GM23338 (cell line): ENCODE measurements at regions not wholly inside any gene's neighbourhood (a gene's known extent, or its start where the extent isn't known, plus 50 kb on each side); places are given as distances from the start of the nearest gene placed in this dataset.
"Not testable (repeated sequence)": the region's sequence is repeated elsewhere in the genome, so short reads cannot be mapped to it uniquely, and the experiment has no call there.

Experiments
- ATAC-seq: fragments of 200-7000 bp; cut with Tn5 transposase; 3 replicates; pipeline ENCODE4 v1.9.1; 2020
- DNase-seq: peaks from one replicate; pipeline ENCODE4 v3.0.0-alpha.2; 2015; ENCODE audit warnings: low spot score
- H2AFZ ChIP-seq: fragments of 200-600 bp; sonication (generic); 2 replicates; pipeline ENCODE4 v1.8.0; 2016; ENCODE audit warnings: antibody characterized with exemption, mild to moderate bottlenecking, moderate library complexity
- H3F3A ChIP-seq: fragments of 200-600 bp; sonication (generic); replicated peaks from 2 replicates; pipeline ENCODE4 v1.8.0; 2017; ENCODE audit warnings: antibody characterized with exemption, mixed run types, low read depth
- H3K27ac ChIP-seq: fragments of 200-600 bp; sonication (generic); 2 replicates; pipeline ENCODE4 v1.6.1; 2016; ENCODE audit warnings: low read depth
- H3K27me3 ChIP-seq: fragments of 200-600 bp; sonication (generic); 2 replicates; pipeline ENCODE4 v1.8.0; 2016; ENCODE audit warnings: mild to moderate bottlenecking, mixed run types, moderate library complexity; ENCODE audit not compliant: insufficient read depth
- H3K36me3 ChIP-seq: fragments of 200-600 bp; sonication (generic); 2 replicates; pipeline ENCODE4 v1.8.0; 2016; ENCODE audit warnings: mild to moderate bottlenecking; ENCODE audit not compliant: insufficient read depth
- H3K4me1 ChIP-seq: fragments of 200-600 bp; sonication (generic); 2 replicates; pipeline ENCODE4 v1.8.0; 2016; ENCODE audit warnings: mild to moderate bottlenecking, moderate library complexity; ENCODE audit not compliant: insufficient read depth
- H3K4me2 ChIP-seq: fragments of 200-600 bp; sonication (generic); 2 replicates; pipeline ENCODE4 v1.7.1; 2017; ENCODE audit warnings: mixed run types
- H3K4me3 ChIP-seq: fragments of 200-600 bp; sonication (generic); 2 replicates; pipeline ENCODE4 v1.6.1; 2016; ENCODE audit warnings: mixed run types
- H3K79me2 ChIP-seq: fragments of 200-600 bp; sonication (generic); replicated peaks from 2 replicates; pipeline ENCODE4 v1.8.0; 2017; ENCODE audit warnings: mild to moderate bottlenecking; ENCODE audit not compliant: insufficient read depth
- H3K9me2 ChIP-seq: fragments of 200-600 bp; sonication (generic); 2 replicates; pipeline ENCODE4 v1.8.0; 2017; ENCODE audit not compliant: insufficient read depth
- H4K20me1 ChIP-seq: fragments of 200-600 bp; sonication (generic); replicated peaks from 2 replicates; pipeline ENCODE4 v1.8.0; 2017; ENCODE audit warnings: mild to moderate bottlenecking; ENCODE audit not compliant: insufficient read depth
- H3K27ac Mint-ChIP-seq: 2 replicates; pipeline ENCODE4 v1.8.0; 2020; ENCODE audit warnings: inconsistent platforms, mild to moderate bottlenecking, moderate library complexity, mixed read lengths
- H3K27me3 Mint-ChIP-seq: 3 replicates; pipeline ENCODE4 v1.8.0; 2022; ENCODE audit warnings: low read depth, mild to moderate bottlenecking, moderate library complexity, mixed read lengths, inconsistent platforms; ENCODE audit not compliant: insufficient read depth, poor library complexity
- H3K36me3 Mint-ChIP-seq: 3 replicates; pipeline ENCODE4 v1.8.0; 2021; ENCODE audit warnings: low read depth, mild to moderate bottlenecking, inconsistent platforms, moderate library complexity, mixed read lengths
- H3K4me1 Mint-ChIP-seq: 3 replicates; pipeline ENCODE4 v1.8.0; 2020; ENCODE audit warnings: mild to moderate bottlenecking, inconsistent platforms, mixed read lengths
- H3K4me3 Mint-ChIP-seq: 3 replicates; pipeline ENCODE4 v1.8.0; 2021; ENCODE audit warnings: moderate library complexity, mild to moderate bottlenecking, inconsistent platforms, mixed read lengths
- H3K9me3 Mint-ChIP-seq: 3 replicates; pipeline ENCODE4 v1.8.0; 2020; ENCODE audit warnings: moderate library complexity, mild to moderate bottlenecking, inconsistent platforms, mixed read lengths
- CREB1 ChIP-seq: fragments of 250-450 bp; sonication (Bioruptor Pico); IDR thresholded peaks from 2 replicates; pipeline ENCODE4 v1.5.0; 2020; ENCODE audit warnings: low read depth, mild to moderate bottlenecking, moderate library complexity
- ZNF114 ChIP-seq: fragments of 250-450 bp; sonication (Bioruptor Pico); IDR thresholded peaks from 2 replicates; pipeline ENCODE4 v1.5.0; 2020; ENCODE audit warnings: mild to moderate bottlenecking, moderate library complexity
- TF ChIP-seq, protein P1 (sequence below): IDR thresholded peaks from 2 replicates; pipeline ENCODE4 v1.6.1; 2016; ENCODE audit warnings: antibody characterized with exemption

GRCh38 chr9:38807919-38808459, 88.1 kb upstream of the FAM240B start:
- not testable (repeated sequence) for H3K9me3 Mint-ChIP-seq, H2AFZ ChIP-seq, H3K36me3 ChIP-seq, ATAC-seq, H3K4me3 Mint-ChIP-seq, H3K4me1 Mint-ChIP-seq, H3K27me3 ChIP-seq, H4K20me1 ChIP-seq, DNase-seq, H3K79me2 ChIP-seq, H3F3A ChIP-seq, H3K4me2 ChIP-seq, H3K4me3 ChIP-seq, H3K4me1 ChIP-seq, H3K27me3 Mint-ChIP-seq, H3K36me3 Mint-ChIP-seq, H3K27ac ChIP-seq, H3K9me2 ChIP-seq, H3K27ac Mint-ChIP-seq

- Histone ChIP-seq H3K27me3 (no peaks in the 10 kb centered on the region), H3K36me3 (no peaks in the 10 kb centered on the region), H4K20me1 (no peaks in the 10 kb centered on the region), H3K4me3 (no peak overlapping the region), H3K27ac (no peak overlapping the region), H3K79me2 (no peaks in the 10 kb centered on the region), H3K4me2 (no peak overlapping the region), H3F3A (no peaks in the 10 kb centered on the region), H2AFZ (no peak overlapping the region), H3K9me2 (no peaks in the 10 kb centered on the region), H3K4me1 (no peaks in the 10 kb centered on the region)
- H3K27ac Mint-ChIP-seq = no peak overlapping the region
- ATAC-seq = no peak
- TF ChIP-seq ZNF114 (CRISPR knock-in tag) (no peak), CREB1 (CRISPR knock-in tag) (no peak)
- TF ChIP-seq, protein P1, sequence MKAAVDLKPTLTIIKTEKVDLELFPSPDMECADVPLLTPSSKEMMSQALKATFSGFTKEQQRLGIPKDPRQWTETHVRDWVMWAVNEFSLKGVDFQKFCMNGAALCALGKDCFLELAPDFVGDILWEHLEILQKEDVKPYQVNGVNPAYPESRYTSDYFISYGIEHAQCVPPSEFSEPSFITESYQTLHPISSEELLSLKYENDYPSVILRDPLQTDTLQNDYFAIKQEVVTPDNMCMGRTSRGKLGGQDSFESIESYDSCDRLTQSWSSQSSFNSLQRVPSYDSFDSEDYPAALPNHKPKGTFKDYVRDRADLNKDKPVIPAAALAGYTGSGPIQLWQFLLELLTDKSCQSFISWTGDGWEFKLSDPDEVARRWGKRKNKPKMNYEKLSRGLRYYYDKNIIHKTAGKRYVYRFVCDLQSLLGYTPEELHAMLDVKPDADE = no peak
- no peak overlapping the region for H3K4me3 Mint-ChIP-seq
- no peaks in the 10 kb centered on the region for H3K36me3 Mint-ChIP-seq
- no peaks in the 10 kb centered on the region for H3K4me1 Mint-ChIP-seq
- no peaks in the 10 kb centered on the region for H3K27me3 Mint-ChIP-seq
- no peak for DNase-seq
- H3K9me3 Mint-ChIP-seq = no peaks in the 10 kb centered on the region
Measured at GRCh38 chr9:38771593-38771992, 51.7 kb upstream of the FAM240B start.
